ENCODE measurements at regions not wholly inside any gene's neighbourhood (a gene's known extent, or its start where the extent isn't known, plus 50 kb on each side); places are given as distances from the start of the nearest gene placed in this dataset.

DNA sequence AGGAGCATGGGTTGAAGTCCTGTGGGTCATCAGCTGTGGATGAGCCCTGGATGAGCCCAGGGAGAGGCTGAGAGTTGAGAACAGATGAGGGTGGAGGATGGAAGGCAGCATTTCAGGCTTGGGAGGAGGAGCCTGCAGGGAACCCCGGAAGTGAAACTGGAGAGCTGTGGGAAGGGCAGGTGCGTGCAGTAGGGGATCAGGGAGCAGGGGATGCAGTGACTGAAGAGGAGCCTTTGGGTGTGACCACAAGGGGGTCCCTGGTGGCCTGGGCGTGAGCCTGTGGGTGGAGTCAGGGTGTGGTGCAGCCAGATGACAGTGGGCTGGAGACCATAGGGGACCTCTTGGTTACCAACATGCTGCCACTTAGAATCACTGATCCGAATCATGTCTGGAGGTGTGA is 115.5 kb downstream of the PAPOLA start:
- DNase-seq: no peak

DNA sequence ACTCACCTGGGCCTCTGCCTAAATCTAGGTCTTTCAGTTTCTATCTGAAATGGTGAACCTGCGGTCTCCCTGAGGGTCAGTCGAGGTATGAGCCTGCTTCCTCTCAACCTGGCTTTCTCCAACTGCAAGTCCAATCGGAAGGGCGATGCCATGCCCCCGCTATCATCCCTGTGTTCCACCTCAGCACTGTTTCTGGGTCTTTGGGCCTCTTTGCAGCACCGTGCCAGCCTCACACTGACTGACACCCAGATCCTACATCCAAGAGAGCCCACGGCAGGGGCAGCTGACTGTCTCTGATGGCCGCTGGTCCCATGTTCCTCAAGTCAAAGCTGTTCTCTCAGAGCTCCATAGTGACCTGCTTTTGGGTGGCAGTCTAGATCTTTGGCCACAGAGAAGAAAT is 120.7 kb downstream of the PAPOLA start:
- no peak for DNase-seq

DNA sequence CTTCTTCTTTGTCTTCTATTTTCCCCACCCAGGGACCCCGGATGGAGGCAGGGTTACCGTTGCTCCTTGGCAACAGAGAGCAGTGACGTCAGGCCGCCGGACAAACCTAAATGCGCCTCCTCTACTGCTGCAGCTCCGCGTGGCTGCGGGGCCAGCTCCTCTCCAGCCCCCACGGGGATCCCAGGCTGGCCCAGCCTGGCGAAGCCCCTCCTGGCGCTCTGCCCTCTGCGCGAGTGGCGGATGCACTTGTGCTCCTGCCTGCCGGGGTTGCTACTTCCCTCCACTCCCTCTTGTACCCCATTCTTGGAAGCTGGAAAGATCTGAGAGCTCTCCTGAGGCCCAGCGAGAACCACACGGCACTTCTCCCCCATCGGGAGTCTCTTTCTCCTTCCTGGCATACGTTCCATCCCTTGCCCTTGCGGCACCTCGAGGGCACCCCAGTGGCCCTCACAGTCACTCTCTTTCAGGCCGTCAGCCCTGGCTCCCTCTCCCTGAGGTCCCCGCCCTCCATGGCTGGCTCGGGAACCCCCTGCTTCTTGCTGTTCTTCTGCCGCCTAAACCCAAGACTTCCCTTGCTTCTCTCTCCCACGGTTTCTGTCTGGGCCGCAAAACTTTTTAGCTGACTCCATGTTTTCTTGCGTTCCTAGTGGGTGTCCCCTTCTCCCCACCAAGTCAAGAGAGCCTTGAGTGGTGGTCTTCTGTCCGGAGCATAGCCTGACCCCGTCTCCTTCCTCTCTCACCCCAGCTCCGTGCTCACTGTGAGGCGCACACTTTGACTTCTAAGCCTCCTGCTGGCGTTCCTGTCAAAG is 121.7 kb downstream of the PAPOLA start:
- no peak for DNase-seq

DNA sequence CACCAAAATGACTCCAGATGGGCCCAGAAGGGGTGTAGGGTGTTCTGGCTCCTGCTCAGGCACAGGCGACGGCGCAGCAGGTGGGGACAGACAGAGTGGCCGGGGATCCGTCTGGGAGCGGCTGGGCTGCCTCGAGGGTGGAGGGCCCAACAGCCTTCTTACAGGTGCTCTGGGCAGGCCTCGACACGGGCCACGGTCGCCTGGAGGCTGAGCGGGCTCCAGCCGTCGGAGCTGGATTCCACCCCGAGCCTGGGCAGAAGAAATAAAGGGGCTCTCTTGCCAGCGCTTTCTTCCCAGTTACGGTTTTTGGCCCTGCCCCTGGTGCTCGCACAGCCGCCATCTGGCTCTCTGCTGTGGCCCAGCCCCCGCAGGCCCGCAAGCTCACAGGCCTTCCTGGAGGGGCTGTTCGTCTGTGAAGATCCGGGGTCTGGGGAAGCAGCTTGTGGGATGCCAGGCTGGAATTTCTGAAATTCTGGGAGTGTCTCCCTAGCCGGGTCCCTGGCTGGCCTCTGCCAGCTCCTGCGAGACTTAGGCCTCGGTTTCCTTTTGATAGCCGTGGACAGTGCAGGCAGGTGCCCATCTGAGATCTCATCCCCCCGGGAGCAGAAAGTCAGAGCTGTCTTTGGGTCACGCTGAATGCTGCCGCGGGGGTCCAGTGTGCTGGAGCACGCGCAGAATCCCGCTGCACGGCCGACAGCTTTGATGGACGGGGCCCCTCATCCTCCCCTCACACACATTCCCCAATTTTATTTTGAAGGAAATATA is 122.7 kb downstream of the PAPOLA start:
- no peak for DNase-seq

DNA sequence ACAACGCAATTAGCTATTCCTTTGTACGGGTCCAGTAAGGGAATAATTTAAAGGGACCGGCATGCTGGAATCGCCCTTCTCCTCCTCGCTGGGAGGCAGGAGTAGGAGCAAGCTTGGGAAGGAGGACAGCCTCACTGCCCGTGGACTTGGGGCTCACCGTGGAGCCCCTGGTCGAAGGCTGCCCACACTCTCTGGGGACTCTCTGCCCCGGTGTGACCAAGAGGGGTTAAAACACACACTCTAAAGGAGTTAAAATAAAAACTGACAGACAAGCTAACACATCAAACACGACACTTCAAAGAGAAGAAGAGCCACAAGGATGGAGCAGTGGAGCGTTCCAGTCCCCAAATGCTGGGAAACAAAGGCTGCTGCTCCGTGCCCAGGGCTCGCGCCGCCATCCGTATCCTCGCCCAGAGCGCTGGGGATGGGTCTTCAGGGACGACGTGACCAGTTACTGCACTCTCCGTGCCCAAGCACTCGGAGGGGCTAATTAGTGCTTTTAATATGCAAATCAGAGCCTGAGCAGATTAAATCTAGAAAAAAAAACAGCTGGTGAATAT is 123.3 kb downstream of the PAPOLA start:
- no peak for DNase-seq

DNA sequence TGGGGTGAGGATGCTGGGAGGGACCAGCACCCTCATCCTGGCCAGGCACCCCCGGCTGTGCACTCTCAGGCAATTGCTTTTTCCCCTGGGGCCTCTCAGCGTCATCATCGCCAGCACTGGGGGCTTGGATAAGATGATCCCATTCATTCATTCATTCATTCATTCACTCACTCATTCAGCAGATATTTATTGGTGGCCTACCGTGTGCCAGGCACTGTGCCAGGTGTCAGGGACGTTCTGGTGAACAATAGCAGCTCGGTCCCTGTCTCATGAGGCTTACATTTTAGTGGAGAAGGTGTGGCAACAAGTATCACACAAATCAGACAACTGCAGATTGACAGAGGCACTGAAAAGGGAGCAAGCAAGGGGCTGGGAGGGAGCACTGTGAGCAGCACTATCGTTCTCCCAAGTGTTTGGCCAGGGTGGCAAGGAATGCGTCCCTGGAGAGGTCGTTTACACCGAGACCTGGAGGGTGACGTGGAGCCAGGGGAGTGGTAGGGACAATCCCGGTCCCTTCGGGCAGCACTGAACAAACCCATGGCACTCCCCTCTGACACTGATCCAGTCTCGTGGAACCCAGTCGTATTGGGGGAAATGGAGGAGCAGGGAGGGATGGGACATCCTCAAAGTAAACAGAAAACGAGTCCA is 124.1 kb downstream of the PAPOLA start:
- DNase-seq: no peak

DNA sequence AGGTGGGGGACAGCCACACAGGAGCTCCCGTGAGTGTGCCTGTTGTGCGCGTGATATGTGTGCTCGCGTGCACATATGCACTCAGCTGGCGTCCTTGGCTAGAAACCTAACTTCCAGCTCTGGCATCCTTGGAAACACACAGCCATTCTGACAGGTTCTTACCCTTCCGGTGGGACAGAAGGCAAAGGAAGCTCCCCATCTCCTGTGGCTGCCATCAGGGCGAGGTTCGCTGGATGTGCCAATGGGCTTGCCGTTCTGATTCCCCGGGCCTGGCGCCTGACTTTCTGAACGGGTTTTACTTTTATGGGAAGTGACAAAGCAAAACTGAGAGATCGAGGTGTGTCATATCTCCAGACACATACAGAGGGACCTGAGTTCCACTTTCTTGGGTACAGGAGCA is 124.7 kb downstream of the PAPOLA start:
- DNase-seq: peak; percentile 33

DNA sequence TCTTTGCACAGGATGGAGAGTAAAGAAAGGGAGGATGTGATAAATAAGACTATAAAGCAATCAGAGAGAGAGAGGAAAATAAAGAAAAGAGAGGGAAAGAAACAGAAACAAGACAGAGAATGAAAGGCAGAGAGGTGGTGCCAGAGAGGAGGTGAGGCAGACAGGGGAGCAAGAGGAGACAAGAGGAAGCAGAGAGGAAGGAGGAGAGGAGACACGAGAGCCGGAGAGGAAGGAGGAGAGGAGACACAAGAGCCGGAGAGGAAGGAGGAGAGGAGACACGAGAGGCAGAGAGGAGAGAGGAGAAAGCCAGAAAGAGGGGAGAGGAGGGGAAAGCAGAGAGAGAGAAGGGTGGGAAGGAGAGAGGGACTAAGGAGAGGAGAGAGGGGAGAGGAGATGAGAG is 125.2 kb downstream of the PAPOLA start:
- no peak for DNase-seq

DNA sequence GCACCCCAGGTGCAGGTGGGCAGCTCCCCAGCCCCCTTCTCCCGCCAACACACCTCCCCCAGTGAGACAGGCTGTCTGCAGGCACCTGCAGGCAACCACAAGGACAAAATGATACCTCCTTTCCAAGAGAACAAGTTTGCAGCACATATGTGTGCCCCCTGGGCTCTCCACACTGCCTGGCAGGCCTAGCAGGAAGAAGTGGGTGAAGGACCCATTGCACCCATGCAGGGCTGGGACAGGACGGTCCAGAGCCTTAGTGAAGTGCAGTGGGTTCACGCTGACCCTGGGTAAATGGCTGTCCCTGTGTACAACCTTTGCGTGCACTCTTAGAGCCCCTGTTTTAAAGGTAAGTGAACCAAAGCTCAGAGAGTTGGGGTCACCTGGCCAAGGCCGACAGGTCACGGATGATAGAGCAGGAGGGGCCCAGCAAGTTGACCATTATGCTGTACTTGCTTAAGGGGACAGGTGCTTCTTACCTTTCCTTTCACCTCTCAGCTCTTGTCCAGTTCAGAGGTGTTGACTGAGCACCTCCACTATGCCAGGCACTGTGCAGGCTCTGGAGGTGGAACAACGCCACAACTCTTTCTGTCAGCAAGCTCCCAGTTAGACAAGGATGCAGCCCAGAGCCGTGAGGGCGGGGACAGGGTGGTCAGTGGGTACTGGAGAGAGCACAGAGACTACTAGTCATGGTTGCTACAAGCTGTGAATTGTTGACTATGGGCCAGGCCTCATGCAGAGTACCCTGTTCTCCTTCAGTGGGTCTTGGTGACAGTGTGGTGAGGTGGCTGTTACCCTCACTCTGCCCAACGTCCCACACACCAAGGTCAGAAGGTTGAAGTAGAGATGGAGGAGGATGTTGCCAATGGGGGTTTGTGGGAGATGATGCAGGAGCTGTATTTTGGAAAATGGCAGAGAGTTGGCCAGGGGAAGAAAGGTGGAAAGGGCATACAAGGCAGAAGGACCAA is 125.9 kb downstream of the PAPOLA start:
- DNase-seq: no peak

DNA sequence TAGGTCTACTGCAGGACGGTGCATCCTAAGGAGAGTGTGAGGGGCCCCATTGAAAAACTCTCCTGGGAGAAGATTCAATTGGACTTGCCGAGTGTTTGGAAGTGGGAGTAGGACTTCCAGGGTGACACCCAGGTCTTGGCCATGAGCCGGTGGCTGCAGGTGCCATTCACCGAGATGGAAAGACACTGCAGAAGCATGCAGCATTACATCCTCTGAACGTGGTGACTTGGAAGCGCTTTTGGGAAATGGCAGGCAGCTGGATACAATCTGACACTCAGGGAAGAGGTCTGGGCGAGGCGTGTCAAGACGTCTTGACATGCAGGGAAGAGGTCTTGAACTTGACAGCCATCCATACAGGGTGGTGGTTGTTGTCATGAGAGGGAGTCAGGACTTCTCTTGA is 126.9 kb downstream of the PAPOLA start:
- DNase-seq: no peak

DNA sequence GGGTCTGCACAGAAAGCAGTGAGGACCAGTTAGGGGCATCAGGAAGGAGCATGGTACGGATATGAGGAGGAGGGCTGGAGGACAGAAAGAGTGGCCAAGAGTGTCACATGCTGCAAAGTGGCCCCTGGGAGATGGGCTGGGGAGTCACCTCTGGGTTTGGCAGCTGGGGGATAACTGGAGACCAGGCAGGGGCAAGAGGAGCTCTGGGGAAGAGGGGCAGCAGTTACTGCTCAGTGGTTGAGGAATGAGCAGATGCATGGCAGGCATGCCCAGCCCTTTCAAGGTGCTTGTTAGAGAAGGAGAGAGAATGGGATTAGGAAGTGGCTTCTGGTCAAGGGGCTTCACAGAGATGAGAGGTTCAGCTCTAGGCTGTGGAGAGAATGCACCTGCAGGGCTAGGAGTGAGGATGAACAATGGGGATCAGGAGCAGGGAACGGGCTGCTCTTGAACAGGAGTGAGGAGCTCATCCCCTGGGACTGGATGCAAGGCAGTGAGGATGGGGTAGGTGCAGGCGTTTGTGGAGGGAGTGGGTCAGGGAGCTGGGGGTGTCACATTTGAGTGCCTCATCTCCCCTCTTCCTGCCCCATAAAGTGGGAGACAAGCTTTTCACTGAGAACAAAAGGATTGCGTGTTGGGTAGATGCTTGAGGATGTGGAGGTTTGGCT is 127.5 kb downstream of the PAPOLA start:
- DNase-seq: no peak

DNA sequence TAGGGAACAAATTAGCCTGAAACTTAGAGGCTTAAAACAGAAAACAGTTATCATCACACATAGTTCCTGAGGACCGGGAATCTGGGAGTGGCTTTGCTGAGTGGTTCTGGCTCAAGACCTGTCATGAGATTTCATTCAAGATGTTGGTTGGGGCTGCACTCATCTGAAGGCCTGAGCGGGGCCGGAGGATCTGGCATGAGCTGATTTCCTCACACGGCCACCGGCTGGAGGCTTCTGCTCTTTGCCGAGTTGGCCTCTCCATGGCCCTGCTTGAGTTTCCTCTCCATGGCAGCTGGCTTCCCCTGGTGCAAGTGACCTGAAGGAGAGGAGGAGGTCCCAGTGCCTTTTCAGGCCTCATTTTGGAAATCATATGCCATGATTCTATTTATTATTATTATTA is 128.1 kb downstream of the PAPOLA start:
- DNase-seq: no peak

DNA sequence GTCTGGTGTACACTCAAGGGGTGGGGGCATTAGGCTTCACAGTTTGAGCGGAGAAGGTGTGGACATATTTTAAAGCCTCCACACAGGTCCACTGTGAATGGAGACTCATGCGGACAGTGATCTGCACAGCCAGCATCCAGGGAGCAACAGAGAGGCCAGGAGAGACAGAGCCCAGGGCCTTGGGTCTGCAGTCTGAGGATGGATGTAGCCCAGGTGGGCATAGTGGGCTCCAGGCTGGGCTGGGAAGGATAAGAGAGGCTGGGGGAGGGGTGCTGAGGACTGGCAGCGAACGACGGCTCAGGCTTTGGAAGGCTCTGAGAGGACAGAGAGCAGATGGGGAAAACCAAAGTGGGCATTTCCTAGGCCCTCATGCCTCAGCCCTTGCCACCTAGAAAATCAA is 128.8 kb downstream of the PAPOLA start:
- DNase-seq: no peak

DNA sequence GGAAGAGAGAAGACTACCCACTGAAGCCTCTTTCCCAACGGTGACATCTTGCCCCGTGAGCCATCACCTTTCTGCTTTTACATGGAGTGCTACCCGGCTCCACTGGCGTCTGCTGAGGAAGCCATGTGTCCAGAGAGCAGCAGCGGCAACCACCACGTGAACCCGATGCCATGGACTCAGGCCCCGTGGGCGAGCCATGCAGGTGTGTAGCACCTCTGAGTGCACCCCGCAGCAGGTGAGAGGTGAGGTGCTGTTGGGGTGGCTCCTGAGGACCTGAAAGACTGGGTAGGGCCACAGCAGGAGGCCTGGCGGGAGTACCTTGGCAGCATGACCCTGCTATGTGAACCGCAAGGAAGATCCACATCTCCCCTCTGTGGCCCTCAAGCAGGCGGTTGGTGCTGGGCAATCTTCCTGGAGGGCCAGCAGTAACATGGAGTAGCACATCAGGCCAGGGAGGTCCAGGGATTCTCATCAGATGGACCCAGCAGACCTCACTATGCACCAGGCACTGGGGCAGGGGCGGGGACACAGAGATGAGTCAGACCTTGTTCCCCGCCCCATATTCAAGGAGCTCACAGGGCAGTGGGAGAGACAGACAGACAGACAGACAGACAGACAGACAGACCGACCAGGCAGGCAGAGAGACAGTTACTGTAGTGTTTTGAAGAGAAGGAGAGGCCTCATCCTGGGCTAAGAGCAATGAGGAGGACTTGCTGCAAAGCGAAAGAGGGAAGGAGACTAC is 129.6 kb downstream of the PAPOLA start:
- no peak for DNase-seq

DNA sequence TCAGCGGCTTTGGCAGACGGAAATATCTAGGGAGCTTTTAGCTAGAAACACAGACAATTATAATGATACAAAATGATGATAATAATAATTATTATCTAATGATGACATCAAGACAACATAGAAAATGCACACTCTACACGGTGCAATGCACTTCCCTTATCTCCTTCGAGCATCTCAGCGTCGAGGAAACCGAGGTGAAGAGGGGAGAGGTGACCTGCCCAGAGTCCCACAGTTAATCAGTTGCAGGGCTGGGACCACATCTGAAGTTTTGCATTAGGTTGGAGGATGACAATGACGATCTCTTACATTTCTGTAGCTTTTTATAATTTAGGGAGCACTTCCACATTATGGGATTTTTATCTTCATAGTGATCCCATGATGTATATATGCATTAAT is 130.2 kb downstream of the PAPOLA start:
- no peak for DNase-seq

DNA sequence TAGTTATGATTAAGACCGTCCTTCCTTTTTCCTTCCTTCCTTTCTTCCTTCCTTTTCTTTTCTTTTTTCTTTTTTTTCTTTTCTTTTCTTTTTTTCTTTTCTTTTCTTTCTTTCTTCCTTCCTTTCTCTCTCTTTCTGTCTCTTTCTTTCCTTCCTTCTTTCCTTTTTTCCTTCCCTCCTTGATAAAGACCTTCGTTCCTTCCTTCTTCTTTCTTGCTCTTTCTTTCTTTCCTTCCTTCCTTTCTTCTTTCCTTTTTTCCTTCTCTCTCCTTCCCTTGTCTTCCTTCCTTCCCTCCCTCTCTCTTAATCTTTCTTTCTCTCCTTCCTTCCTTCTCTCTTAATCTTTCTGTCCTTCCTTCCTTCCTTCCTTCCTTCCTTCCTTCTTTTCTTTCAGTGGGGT is 130.9 kb downstream of the PAPOLA start:
- DNase-seq: no peak

DNA sequence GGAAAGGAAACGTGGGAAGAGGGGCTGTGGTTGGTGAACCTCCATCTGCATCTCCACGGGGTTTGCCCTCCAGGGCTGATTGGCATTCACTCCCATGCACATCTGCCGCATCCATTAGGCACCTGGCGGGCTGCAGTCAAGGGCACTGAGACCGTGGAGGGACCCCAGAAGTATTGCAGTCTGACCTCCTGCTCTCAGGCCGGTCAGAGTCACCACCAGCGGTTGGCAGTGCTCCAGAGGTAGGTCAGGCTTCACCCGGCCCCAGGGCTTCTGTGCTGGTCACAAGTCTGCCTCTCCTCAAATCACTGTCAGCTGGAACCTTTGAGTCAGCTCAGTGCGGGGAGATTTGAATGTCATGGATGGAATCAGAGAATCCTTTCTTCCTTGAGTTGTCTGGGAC is 132.3 kb downstream of the PAPOLA start:
- DNase-seq: no peak

DNA sequence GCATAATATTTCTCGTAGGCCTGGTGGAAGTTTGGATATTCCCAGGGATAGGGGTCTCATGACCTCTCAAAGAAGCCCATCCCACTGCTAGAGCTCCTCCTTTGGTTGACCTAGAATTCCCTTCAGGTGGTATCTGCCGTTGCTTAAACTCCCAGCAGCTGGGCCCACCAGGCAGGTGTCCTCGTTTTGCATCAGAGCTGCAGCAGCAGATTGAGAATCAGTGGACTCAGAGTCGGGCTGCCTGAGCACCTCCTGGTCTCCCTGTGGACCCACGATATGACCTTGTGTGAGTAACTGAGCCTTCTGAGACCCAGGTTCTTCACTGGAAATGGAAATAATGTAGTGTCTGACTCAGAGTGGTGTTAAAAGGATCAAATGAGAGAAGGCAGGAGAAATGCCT is 132.7 kb downstream of the PAPOLA start:
- no peak for DNase-seq

DNA sequence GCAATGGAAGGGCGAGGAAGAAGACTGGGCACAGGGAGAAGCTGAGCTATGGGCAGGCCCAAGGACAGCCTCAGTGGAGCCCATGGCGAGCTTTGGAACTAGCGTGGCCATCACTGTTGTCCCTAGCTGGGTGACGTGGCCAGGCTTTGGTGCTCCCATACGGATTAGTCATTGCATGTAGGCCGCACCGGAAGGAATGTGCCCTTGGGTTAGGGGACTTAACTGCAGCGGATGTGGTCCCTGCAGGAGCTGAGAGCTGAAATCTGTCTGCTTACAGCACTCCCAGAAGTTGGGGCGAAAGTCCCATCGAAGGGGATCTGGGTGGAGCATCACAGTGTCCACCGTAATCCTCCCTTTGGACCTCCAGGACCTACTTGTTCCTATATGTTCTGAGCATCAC is 133.7 kb downstream of the PAPOLA start:
- DNase-seq: no peak

DNA sequence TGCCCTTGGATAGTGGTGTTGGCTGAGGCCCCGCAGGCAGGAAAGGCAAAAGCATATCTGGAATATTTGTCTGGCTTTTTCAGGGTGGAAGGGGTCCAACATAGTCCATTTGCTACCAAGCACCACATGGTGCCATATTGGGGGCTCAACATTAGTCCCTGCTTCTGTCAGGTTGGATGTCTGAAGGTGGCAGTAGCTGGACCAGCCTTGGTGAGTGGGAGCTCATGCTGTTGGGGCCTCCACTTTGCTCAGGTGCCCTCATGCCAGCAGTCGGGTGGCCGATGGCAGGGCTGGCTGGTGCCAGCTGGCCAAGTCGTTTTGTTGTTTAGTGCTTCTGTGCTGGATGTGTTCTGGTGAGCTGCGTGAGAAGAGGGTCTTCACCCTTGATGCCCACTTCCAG is 135.3 kb downstream of the PAPOLA start:
- no peak for DNase-seq
